Activated B cell treated with CpG ODN at 0.5 μM for 24 hours (primary cell): ENCODE measurements at regions not wholly inside any gene's neighbourhood (a gene's known extent, or its start where the extent isn't known, plus 50 kb on each side); places are given as distances from the start of the nearest gene placed in this dataset.

Source experiments
- ATAC-seq: fragments of 200-7000 bp; cut with Tn5 transposase; one replicate; pipeline ENCODE4 v1.10.0; 2021; ENCODE audit warnings: low read depth, mild to moderate bottlenecking, moderate library complexity
- CTCF ChIA-PET: fragments of 350-600 bp; sonication (Branson Sonifier 250); formaldehyde crosslinking; loops from one replicate; lab custom pipeline; 2021; ENCODE audit warnings: antibody characterized with exemption; lab: Charles Lee
- POLR2A ChIA-PET: fragments of 350-600 bp; sonication (Branson Sonifier 250); formaldehyde crosslinking; loops from one replicate; lab custom pipeline; 2021; ENCODE audit warnings: antibody characterized with exemption; lab: Charles Lee
- DNase-seq: peaks from one replicate; pipeline ENCODE4 v3.0.0; 2022
- H3K27ac Mint-ChIP-seq: one replicate; pipeline ENCODE4 v1.8.0; 2020; ENCODE audit warnings: mixed read lengths
- H3K27me3 Mint-ChIP-seq: one replicate; pipeline ENCODE4 v1.8.0; 2021; ENCODE audit warnings: mixed read lengths
- H3K36me3 Mint-ChIP-seq: one replicate; pipeline ENCODE4 v1.8.0; 2021; ENCODE audit warnings: low read depth, mixed read lengths
- H3K4me1 Mint-ChIP-seq: one replicate; pipeline ENCODE4 v1.8.0; 2021; ENCODE audit warnings: mixed read lengths
- H3K4me3 Mint-ChIP-seq: one replicate; pipeline ENCODE4 v1.8.0; 2020; ENCODE audit warnings: mild to moderate bottlenecking, mixed read lengths
- H3K9me3 Mint-ChIP-seq: one replicate; pipeline ENCODE4 v1.8.0; 2020; ENCODE audit warnings: mixed read lengths
- intact Hi-C: fragments of 100-400 bp; cut with micrococcal nuclease; formaldehyde crosslinking; loops from one replicate; pipeline ENCODE4 v1.15.1; 2024
- TF ChIP-seq, protein P1 (sequence below): fragments of 200-600 bp; IDR thresholded peaks from one replicate; pipeline ENCODE4 v1.8.0; 2022; ENCODE audit warnings: antibody characterized with exemption, mild to moderate bottlenecking

- no peaks in the 10 kb centered on the region for H3K4me1 Mint-ChIP-seq
- no peak overlapping the region for H3K27ac Mint-ChIP-seq
- H3K36me3 Mint-ChIP-seq, result no peaks in the 10 kb centered on the region
- ChIA-PET POLR2A (no interaction called here), CTCF (no interaction called here)
- H3K27me3 Mint-ChIP-seq, result no peaks in the 10 kb centered on the region
- DNase-seq, result no peak
- H3K9me3 Mint-ChIP-seq, result peaks cover 5% of the 10 kb centered on the region
- no peak for ATAC-seq
- intact Hi-C loops, result no loop called here
- no peak overlapping the region for H3K4me3 Mint-ChIP-seq
- TF ChIP-seq, protein P1, sequence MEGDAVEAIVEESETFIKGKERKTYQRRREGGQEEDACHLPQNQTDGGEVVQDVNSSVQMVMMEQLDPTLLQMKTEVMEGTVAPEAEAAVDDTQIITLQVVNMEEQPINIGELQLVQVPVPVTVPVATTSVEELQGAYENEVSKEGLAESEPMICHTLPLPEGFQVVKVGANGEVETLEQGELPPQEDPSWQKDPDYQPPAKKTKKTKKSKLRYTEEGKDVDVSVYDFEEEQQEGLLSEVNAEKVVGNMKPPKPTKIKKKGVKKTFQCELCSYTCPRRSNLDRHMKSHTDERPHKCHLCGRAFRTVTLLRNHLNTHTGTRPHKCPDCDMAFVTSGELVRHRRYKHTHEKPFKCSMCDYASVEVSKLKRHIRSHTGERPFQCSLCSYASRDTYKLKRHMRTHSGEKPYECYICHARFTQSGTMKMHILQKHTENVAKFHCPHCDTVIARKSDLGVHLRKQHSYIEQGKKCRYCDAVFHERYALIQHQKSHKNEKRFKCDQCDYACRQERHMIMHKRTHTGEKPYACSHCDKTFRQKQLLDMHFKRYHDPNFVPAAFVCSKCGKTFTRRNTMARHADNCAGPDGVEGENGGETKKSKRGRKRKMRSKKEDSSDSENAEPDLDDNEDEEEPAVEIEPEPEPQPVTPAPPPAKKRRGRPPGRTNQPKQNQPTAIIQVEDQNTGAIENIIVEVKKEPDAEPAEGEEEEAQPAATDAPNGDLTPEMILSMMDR, result no peak
Measured at GRCh38 chr2:21519412-21519811, 395.6 kb downstream of the TDRD15 start.

- H3K36me3 Mint-ChIP-seq, result no peaks in the 10 kb centered on the region
- ATAC-seq (no peak), DNase-seq (no peak)
- ChIA-PET CTCF (no interaction called here), POLR2A (no interaction called here)
- TF ChIP-seq, protein P1, result no peak
- intact Hi-C loops, result no loop called here
- H3K4me3 Mint-ChIP-seq, result no peak overlapping the region
- H3K27ac Mint-ChIP-seq, result no peak overlapping the region
- H3K27me3 Mint-ChIP-seq, result no peaks in the 10 kb centered on the region
- H3K9me3 Mint-ChIP-seq, result peaks cover 5% of the 10 kb centered on the region
- H3K4me1 Mint-ChIP-seq, result no peaks in the 10 kb centered on the region
Measured at GRCh38 chr2:21519821-21520220, 396.1 kb downstream of the TDRD15 start.

DNA sequence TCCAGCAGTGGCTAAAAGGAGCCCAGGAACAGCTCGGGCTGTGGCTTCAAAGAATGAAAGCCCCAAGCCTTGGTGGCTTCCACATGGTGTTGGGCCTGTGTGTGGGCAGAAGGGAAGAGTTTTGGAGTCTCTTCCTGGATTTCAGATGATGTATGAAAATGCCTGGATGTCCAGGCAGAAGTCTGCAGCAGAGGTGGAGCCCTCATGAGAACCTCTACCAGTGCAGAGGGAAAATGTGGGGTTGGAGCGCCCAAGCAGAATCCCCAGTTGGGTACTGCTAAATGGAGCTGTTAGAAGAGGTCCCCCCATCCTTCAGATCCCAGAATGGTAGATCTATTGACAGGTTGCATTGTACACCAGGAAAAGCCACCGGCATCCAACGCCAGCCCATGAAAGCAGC is 412.1 kb downstream of the TDRD15 start:
- peaks cover 3% of the 10 kb centered on the region for H3K36me3 Mint-ChIP-seq
- no peaks in the 10 kb centered on the region for H3K27me3 Mint-ChIP-seq
- no peaks in the 10 kb centered on the region for H3K4me1 Mint-ChIP-seq
- H3K27ac Mint-ChIP-seq, result no peak overlapping the region
- ChIA-PET CTCF (no interaction called here), POLR2A (no interaction called here)
- intact Hi-C loops, result no loop called here
- peaks cover 18% of the 10 kb centered on the region for H3K9me3 Mint-ChIP-seq
- no peak for ATAC-seq
- DNase-seq, result no peak
- no peak overlapping the region for H3K4me3 Mint-ChIP-seq
- TF ChIP-seq, protein P1, result no peak

DNA sequence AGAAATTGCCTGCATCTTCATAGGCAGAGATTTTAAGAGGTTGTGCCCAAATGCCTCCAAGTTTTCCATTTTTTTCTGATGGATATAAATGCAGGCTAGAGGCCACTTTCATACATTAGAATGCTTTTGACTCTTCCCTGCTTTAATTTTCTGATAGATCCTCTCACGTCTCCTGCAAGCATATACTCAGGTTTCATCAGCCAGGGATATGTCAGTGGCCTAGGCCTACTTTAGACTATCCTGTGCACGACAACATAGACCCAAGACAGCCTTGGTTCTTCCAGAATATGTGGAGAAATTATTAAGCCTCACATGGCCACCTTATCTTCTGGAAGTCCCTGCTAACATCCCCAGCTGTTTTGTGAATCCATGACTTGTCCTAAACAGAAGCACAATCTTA is 415.9 kb downstream of the TDRD15 start:
- peaks cover 17% of the 10 kb centered on the region for H3K9me3 Mint-ChIP-seq
- POLR2A ChIA-PET, result no interaction called here
- peaks cover 3% of the 10 kb centered on the region for H3K36me3 Mint-ChIP-seq
- no peak overlapping the region for H3K4me3 Mint-ChIP-seq
- H3K27ac Mint-ChIP-seq, result no peak overlapping the region
- no peaks in the 10 kb centered on the region for H3K4me1 Mint-ChIP-seq
- H3K27me3 Mint-ChIP-seq, result no peaks in the 10 kb centered on the region
- intact Hi-C loops, result no loop called here
- no peak for ATAC-seq
- CTCF ChIA-PET, result no interaction called here
- no peak for DNase-seq
- TF ChIP-seq, protein P1, result no peak

GRCh38 chr2:21543630-21544029 is 419.9 kb downstream of the TDRD15 start:
- H3K27ac Mint-ChIP-seq, result no peak overlapping the region
- no peaks in the 10 kb centered on the region for H3K27me3 Mint-ChIP-seq
- ChIA-PET POLR2A (no interaction called here), CTCF (no interaction called here)
- TF ChIP-seq, protein P1, result no peak
- H3K36me3 Mint-ChIP-seq, result no peaks in the 10 kb centered on the region
- intact Hi-C loops, result no loop called here
- no peaks in the 10 kb centered on the region for H3K9me3 Mint-ChIP-seq
- no peak for DNase-seq
- H3K4me1 Mint-ChIP-seq, result no peaks in the 10 kb centered on the region
- no peak for ATAC-seq
- no peak overlapping the region for H3K4me3 Mint-ChIP-seq
